Naive B cell (primary cell): ENCODE measurements at regions not wholly inside any gene's neighbourhood (a gene's known extent, or its start where the extent isn't known, plus 50 kb on each side); places are given as distances from the start of the nearest gene placed in this dataset.

ENCODE experiments used
- ATAC-seq, 2 donors: fragments of 150-1000 bp; cut with Tn5 transposase; 2 replicates each; pipeline ENCODE4 v1.10.0; 2021; ENCODE audit warnings: low read depth in 2 of 2, mild to moderate bottlenecking in 2 of 2, moderate library complexity in 2 of 2
- DNase-seq: peaks from one replicate; pipeline ENCODE4 v3.0.0; 2022
- H3K27ac Mint-ChIP-seq, 6 donors: one replicate each; pipeline ENCODE4 v1.8.0; 2020 to 2022; ENCODE audit warnings: mild to moderate bottlenecking in 6 of 6, mixed read lengths in 6 of 6, moderate library complexity in 5 of 6, inconsistent platforms in 2 of 6
- H3K27me3 Mint-ChIP-seq, 3 donors: one replicate each; pipeline ENCODE4 v1.8.0; 2021 to 2022; ENCODE audit warnings: mixed read lengths in 3 of 3, mild to moderate bottlenecking in 1 of 3
- H3K36me3 Mint-ChIP-seq, 2 donors: one replicate each; pipeline ENCODE4 v1.8.0; 2020 to 2022; ENCODE audit warnings: mixed read lengths in 2 of 2, inconsistent platforms in 1 of 2, mild to moderate bottlenecking in 1 of 2
- H3K4me1 Mint-ChIP-seq, 3 donors: one replicate each; pipeline ENCODE4 v1.8.0; 2020 to 2022; ENCODE audit warnings: mixed read lengths in 3 of 3, inconsistent platforms in 1 of 3, mild to moderate bottlenecking in 1 of 3, moderate library complexity in 1 of 3
- H3K4me3 Mint-ChIP-seq, 8 donors: one replicate each; pipeline ENCODE4 v1.8.0; 2020 to 2022; ENCODE audit warnings: mild to moderate bottlenecking in 8 of 8, mixed read lengths in 8 of 8, moderate library complexity in 8 of 8, inconsistent platforms in 2 of 8
- H3K9me3 Mint-ChIP-seq, 7 donors: one replicate each; pipeline ENCODE4 v1.8.0; 2020 to 2022; ENCODE audit warnings: mixed read lengths in 7 of 7, mild to moderate bottlenecking in 5 of 7, inconsistent platforms in 2 of 7, moderate library complexity in 1 of 7

DNA sequence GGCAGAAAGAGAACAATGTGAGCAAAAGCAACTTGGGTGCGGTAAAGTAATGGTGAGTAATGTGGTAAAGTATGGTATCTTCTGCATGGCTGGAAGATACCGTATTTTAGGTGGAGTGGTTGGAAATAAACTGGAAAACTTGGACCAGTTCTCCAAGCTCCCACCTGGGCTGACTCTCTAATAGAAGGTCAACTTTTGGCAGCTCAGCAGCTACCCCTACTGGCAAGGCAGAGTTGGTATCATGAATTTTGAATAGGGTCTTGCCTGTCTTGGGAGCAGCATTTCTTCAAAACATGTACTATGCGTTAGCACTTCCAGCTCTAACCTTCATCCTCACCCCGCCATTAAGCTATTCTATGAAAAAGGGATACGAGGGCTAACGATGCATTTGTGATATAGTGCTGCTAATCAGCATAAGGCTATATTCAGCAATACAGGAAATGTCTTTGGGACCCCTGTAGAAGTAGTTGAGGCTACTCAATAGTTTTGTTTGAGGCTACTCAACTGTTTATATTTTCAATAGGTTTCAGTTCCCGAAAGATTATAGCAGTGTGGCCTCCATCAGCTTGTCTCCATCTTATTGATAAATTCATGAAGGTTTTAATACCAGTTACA lies 276.3 kb upstream of the FAR2 start:
- ATAC-seq (no peak), DNase-seq (no peak)
- Mint-ChIP-seq H3K4me1 (no peaks in the 10 kb centered on the region), H3K27ac (no peak overlapping the region), H3K36me3 (no peaks in the 10 kb centered on the region), H3K9me3 (peaks cover 0 to 7% (median 0%) of the 10 kb centered on the region in 7 donors), H3K27me3 (peaks cover 0 to 7% (median 4%) of the 10 kb centered on the region in 3 donors), H3K4me3 (no peak overlapping the region)

DNA sequence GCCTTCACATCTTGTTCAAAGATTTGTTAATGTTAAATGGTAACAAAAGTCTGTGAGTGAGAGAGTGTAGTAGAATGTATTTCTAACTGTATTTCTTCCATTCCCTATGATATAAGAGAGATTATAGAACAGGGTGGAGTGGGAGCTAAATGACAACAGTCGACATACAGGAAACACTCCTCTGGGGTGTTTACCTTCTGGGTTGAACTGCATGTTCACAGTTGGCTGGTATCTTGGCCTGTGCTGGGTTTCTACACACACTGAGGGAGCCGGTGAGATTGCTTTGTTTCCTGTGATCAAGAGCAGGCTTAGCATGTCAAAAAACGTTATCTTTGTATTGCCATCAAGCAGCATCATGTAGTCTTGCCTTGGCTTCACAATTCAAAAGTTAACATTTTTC lies 274.3 kb upstream of the FAR2 start:
- Mint-ChIP-seq H3K4me1 (no peaks in the 10 kb centered on the region), H3K27ac (no peak overlapping the region), H3K36me3 (no peaks in the 10 kb centered on the region), H3K27me3 (peaks cover 0 to 9% (median 0%) of the 10 kb centered on the region in 3 donors), H3K9me3 (peaks cover 0 to 7% (median 0%) of the 10 kb centered on the region in 7 donors), H3K4me3 (no peak overlapping the region)
- ATAC-seq (no peak), DNase-seq (no peak)

DNA sequence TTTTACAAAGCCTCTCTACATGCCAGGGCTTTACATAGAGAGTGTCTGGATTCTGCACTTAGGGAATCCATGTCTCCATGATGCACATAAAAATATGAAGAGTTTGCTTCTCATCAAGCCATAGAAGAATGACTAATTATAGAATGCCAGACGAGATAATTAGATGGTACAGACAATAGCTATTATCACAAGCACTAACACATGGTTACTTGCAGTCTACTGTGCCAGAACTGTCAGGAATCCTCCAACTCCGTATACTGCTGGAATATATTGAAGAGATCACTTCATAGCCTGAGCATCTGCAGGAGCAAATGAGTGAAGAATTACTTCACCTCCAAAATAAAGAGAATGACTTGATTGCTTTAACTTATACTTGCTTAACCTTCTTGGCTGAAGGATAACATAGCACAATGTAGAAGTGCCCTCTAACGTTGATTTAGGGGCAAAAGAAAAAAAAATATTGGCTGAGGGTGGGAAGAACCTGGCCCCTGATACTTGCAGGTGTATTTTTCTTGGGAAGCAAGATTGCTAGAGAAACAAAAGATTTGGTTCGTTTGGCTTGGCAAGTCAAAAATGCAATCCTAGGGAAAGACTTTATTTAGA lies 272.8 kb upstream of the FAR2 start:
- H3K9me3 Mint-ChIP-seq: peaks cover 0 to 7% (median 2%) of the 10 kb centered on the region in 7 donors
- ATAC-seq (no peak), DNase-seq (no peak)
- peaks cover 0 to 9% (median 3%) of the 10 kb centered on the region in 3 donors for H3K27me3 Mint-ChIP-seq
- no peak overlapping the region for H3K4me3 Mint-ChIP-seq
- H3K36me3 Mint-ChIP-seq: no peaks in the 10 kb centered on the region
- H3K4me1 Mint-ChIP-seq: no peaks in the 10 kb centered on the region
- H3K27ac Mint-ChIP-seq: peak overlapping the region in 1 of 6 donors; percentile 18

DNA sequence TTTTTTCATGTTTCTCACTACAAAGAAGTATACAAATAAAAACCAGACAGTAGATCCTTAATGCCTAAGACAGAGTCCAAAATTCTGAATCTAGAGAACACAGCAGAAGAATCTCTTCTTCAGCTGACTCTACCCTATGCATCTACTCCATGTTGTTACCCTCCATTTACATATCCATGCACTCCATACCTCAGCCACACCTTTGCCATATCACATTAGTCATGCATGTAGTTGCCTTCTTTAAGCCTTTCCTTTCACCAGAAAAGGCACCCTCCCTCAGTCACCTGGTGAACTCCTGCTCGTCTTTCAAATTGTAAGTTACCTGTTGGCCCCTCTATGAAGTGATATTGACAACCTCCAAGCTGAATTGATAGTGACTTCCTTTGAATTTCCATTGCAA lies 271.2 kb upstream of the FAR2 start:
- Mint-ChIP-seq H3K4me1 (no peaks in the 10 kb centered on the region), H3K27me3 (peaks cover 0 to 9% (median 6%) of the 10 kb centered on the region in 3 donors), H3K36me3 (no peaks in the 10 kb centered on the region), H3K4me3 (no peak overlapping the region), H3K9me3 (peaks cover 0 to 7% (median 2%) of the 10 kb centered on the region in 7 donors), H3K27ac (no peak overlapping the region)
- DNase-seq (no peak), ATAC-seq (no peak)

DNA sequence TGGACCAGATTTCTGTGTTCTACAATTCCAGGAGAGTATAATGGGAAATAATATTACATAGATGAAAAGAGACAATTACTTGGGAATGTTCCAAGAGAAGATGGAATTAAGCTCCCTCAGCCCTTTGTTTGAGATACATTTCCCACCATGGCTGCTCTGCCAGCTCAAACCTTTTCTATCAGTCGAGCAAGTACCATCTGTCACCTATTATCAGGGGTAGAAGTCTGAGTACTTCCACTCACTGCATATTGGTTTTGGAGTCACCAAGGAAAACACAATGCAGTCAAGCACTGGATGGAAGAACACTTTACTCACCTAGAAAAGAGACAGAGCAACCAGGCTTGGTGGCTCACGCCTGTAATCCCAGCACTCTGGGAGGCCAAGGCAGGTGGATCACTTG lies 270.4 kb upstream of the FAR2 start:
- H3K4me3 Mint-ChIP-seq: no peak overlapping the region
- DNase-seq (no peak), ATAC-seq (no peak)
- no peaks in the 10 kb centered on the region for H3K36me3 Mint-ChIP-seq
- peaks cover 0 to 9% (median 6%) of the 10 kb centered on the region in 3 donors for H3K27me3 Mint-ChIP-seq
- no peak overlapping the region for H3K27ac Mint-ChIP-seq
- H3K9me3 Mint-ChIP-seq: peaks cover 0 to 7% (median 2%) of the 10 kb centered on the region in 7 donors
- no peaks in the 10 kb centered on the region for H3K4me1 Mint-ChIP-seq

DNA sequence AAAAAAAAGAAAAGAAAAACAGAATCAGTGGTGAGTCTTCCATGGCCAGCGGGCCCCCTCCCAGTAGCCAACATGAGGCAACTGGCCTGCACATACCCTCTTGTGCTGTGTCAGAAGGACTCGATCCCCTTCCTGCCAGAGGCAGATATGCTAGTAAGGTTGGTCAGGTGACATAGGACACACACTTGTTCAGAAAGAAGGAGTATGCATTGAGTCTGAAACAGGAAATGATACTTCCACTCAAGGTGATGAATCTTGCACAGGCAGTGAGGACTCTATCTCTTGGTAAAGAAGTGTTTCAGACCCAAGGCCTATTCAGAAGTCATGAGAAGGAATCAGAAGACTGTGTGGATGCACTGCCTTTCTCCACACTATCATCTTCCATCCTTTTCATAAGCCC lies 269.7 kb upstream of the FAR2 start:
- no peak for DNase-seq
- peaks cover 0 to 9% (median 6%) of the 10 kb centered on the region in 3 donors for H3K27me3 Mint-ChIP-seq
- H3K4me1 Mint-ChIP-seq: no peaks in the 10 kb centered on the region
- no peak overlapping the region for H3K27ac Mint-ChIP-seq
- ATAC-seq: no peak
- H3K9me3 Mint-ChIP-seq: peaks cover 0 to 7% (median 0%) of the 10 kb centered on the region in 7 donors
- H3K36me3 Mint-ChIP-seq: no peaks in the 10 kb centered on the region
- no peak overlapping the region for H3K4me3 Mint-ChIP-seq

DNA sequence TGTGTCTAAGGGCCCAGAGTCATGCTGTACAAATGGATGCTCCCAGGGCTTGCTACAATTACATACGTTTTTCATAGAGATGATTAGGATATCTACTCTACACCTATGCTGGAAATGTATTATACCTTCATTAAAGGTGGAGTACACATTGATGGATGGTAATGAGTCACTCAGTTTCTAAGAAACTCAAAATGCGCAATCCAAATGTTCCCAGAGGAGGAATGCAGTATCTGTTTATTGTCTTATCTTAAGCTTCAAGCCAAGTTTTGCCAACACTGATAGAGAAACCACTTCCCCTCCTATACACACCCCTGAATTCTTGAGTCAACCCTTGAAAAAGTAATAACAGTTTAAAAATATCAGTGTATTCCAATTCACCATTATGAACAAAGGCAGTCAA lies 266.6 kb upstream of the FAR2 start:
- peaks cover 0 to 3% (median 0%) of the 10 kb centered on the region in 7 donors for H3K9me3 Mint-ChIP-seq
- H3K36me3 Mint-ChIP-seq: no peaks in the 10 kb centered on the region
- no peak for ATAC-seq
- H3K4me3 Mint-ChIP-seq: no peak overlapping the region
- peaks cover 0 to 6% (median 5%) of the 10 kb centered on the region in 3 donors for H3K27me3 Mint-ChIP-seq
- no peak for DNase-seq
- H3K27ac Mint-ChIP-seq: no peak overlapping the region
- no peaks in the 10 kb centered on the region for H3K4me1 Mint-ChIP-seq

DNA sequence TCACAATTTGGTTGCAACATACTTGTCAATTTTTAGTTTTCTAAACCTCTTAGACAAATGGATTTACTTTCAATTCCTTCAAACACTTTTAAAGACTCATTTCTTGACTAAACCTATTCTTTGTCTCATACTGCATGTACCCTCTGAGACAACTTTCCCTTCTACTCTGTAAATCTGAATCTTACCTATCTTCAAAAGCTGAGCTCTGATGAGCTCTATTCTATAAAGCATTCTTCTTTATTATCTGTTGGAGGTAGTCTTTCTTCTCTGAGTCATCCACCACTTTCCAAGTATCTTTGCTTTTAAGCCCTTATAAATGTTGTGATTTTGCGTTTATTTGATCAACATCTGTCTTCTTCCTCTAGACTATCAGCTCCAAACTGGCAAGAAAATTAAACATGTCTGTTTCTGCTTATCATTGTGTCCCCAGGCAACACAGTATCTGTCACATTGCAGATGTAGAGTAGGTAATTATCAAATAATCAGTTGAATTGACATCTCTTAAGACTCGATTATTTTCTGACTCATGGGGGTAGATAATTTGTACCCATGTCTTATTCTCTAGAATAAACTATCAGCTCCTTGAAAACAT lies 265.6 kb upstream of the FAR2 start:
- H3K9me3 Mint-ChIP-seq: peaks cover 0 to 3% (median 0%) of the 10 kb centered on the region in 7 donors
- H3K27ac Mint-ChIP-seq: no peak overlapping the region
- peaks cover 0 to 6% (median 0%) of the 10 kb centered on the region in 3 donors for H3K27me3 Mint-ChIP-seq
- H3K4me1 Mint-ChIP-seq: no peaks in the 10 kb centered on the region
- DNase-seq (no peak), ATAC-seq (no peak)
- H3K36me3 Mint-ChIP-seq: no peaks in the 10 kb centered on the region
- H3K4me3 Mint-ChIP-seq: no peak overlapping the region

DNA sequence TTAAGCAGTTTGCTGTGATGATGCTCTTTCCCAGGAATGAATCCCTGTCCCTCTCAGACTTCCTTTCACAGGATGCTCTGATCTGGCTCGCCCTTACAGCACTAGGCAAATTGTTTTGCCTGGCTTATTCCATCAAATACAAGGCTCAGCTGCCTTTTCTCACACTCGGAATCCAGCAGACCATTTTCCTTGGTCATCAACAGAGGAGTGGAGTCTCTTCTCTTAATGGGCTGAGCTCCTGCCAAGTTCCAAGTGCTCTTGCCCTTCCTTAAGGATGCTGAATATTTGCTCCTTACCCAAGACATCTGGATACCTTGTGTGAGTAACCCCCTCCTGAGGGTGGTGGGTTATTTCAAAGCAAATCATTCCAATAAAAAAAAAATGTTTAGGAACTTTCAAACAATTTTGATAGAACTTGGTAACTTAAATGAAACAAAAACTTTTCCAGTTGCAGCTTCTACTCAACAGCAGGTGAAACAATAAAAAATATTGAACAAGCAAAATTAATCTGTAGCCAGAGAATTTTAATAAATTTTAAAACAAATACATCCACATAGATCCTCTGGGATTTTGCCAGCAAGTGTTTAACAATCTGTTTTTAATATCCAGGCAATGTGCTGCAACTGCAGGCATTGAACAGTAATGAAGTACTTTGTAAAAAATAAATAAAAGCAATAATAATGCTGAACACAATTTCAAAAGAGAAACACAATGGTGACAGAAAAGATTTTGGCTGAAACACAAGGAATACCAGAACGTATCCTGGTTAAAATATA lies 264.0 kb upstream of the FAR2 start:
- DNase-seq (no peak), ATAC-seq (no peak)
- Mint-ChIP-seq H3K36me3 (no peaks in the 10 kb centered on the region), H3K4me3 (no peak overlapping the region), H3K4me1 (no peaks in the 10 kb centered on the region), H3K27ac (no peak overlapping the region), H3K27me3 (peaks cover 0 to 6% (median 0%) of the 10 kb centered on the region in 3 donors), H3K9me3 (peaks cover 0 to 10% (median 0%) of the 10 kb centered on the region in 7 donors)

DNA sequence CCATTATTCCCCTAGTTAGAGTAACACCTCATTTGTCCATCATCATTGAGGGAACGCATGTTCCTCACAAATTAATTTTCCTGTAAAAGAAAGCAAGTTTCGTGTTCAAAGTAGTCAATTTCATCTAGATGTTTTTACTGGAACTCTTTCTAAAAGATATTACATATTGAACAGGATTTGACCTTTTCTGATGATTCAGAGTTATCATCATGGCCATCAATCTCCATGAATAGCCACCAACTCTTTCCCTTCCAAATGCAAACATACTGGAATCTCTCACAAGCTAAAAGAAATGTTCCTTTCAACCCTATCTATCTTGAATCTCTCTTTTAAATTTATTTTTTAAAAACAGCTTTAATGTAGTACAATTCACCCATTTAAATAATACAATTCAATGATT lies 263.1 kb upstream of the FAR2 start:
- ATAC-seq (no peak), DNase-seq (no peak)
- Mint-ChIP-seq H3K36me3 (no peaks in the 10 kb centered on the region), H3K9me3 (peaks cover 0 to 8% (median 0%) of the 10 kb centered on the region in 7 donors), H3K4me3 (no peak overlapping the region), H3K27me3 (peaks cover 0 to 6% (median 0%) of the 10 kb centered on the region in 3 donors), H3K4me1 (no peaks in the 10 kb centered on the region), H3K27ac (no peak overlapping the region)

DNA sequence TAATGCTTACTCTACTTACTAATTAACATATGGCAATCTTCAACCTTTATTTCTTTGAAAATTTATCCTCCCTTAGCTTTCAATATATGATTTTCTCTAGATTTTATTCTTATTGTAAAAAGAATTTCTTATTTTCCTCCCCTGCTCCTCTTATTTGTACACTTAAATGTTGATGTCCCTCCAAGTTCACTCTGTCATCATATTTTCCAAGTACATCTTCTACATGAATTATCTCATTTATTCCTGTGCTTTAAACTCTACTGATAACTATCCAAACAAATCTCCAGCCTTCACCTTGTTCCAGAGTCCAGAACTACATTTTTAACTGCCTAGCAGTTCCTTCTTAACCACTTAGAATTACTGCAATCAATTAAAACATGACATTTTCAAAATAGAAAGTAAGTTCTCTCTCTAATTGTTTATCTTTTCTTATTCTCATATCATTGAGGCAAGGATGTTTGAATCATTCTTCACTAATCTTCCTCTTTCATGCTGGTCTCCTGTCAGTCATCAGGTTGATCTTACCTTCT lies 261.6 kb upstream of the FAR2 start:
- H3K9me3 Mint-ChIP-seq: peaks cover 0 to 7% (median 0%) of the 10 kb centered on the region in 7 donors
- H3K27ac Mint-ChIP-seq: no peak overlapping the region
- H3K27me3 Mint-ChIP-seq: no peaks in the 10 kb centered on the region
- ATAC-seq: no peak
- DNase-seq: no peak
- no peak overlapping the region for H3K4me3 Mint-ChIP-seq
- no peaks in the 10 kb centered on the region for H3K36me3 Mint-ChIP-seq
- no peaks in the 10 kb centered on the region for H3K4me1 Mint-ChIP-seq

DNA sequence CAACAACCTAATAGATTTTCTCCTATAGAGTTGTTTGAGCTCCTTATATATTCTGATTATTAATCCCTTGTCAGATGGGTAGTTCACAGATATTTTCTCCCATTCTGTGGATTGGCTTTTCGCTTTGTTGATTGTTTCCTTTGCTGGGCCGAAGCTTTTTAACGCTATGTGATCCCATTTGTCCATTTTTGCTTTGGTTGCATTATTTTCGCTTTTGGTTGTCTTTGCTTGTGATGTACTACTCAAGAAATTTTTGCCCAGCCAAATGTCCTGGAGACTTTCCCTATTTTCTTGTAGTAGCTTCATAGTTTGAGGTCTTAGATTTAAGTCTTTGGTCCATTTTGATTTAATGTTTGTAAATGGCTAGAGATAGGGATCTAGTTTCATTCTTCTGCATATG lies 258.4 kb upstream of the FAR2 start:
- no peaks in the 10 kb centered on the region for H3K27me3 Mint-ChIP-seq

DNA sequence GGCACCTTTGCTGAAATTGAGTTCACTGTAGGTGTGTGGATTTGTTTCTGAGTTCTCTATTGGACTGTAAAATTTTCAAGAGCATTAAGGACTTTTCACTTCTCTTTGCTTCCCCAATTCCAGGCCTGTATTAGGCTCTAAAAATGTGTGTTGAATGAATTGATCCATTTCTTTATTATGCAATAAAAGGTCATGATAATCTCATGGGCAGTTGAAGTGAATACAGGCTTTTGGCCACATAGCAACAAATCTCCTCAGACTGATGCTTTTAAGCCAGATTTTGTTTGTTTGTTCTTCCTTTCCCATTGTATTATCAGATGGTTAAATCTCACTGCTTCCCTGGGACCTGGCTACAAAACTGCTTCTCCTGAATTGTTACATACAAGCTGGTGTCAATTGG lies 258.0 kb upstream of the FAR2 start:
- H3K36me3 Mint-ChIP-seq: no peaks in the 10 kb centered on the region

More for the DNA sequence above, 258.4 kb upstream of the FAR2 start:
- H3K27ac Mint-ChIP-seq: no peak overlapping the region
- H3K36me3 Mint-ChIP-seq: no peaks in the 10 kb centered on the region
- no peaks in the 10 kb centered on the region for H3K4me1 Mint-ChIP-seq
- DNase-seq: no peak
- peaks cover 0 to 7% (median 0%) of the 10 kb centered on the region in 7 donors for H3K9me3 Mint-ChIP-seq
- ATAC-seq: no peak
- no peak overlapping the region for H3K4me3 Mint-ChIP-seq

More for the DNA sequence above, 258.0 kb upstream of the FAR2 start:
- DNase-seq: no peak
- Mint-ChIP-seq H3K9me3 (peaks cover 0 to 7% (median 0%) of the 10 kb centered on the region in 7 donors), H3K27ac (no peak overlapping the region), H3K27me3 (no peaks in the 10 kb centered on the region), H3K4me1 (no peaks in the 10 kb centered on the region), H3K4me3 (no peak overlapping the region)
- no peak for ATAC-seq
